ENCODE measurements at regions not wholly inside any gene's neighbourhood (a gene's known extent, or its start where the extent isn't known, plus 50 kb on each side); places are given as distances from the start of the nearest gene placed in this dataset.

- in situ Hi-C loops (cut with MboI; ENCODE audit: low sequenced_read_pairs): no loop called here
Observed at GRCh38 chr7:25647872-25648271, 419.6 kb upstream of the NPVF start.

- in situ Hi-C loops (cut with MboI; ENCODE audit: low sequenced_read_pairs): no loop called here
Observed at GRCh38 chr7:25652366-25652765, 424.1 kb upstream of the NPVF start.

- in situ Hi-C loops (cut with MboI; ENCODE audit: low sequenced_read_pairs): no loop called here
Observed at GRCh38 chr7:25653384-25653783, 425.1 kb upstream of the NPVF start.

- in situ Hi-C loops (cut with MboI; ENCODE audit: low sequenced_read_pairs): no loop called here
Observed at GRCh38 chr7:25656071-25656470, 427.8 kb upstream of the NPVF start.

GRCh38 chr7:25656581-25657026 lies 428.3 kb upstream of the NPVF start:
- in situ Hi-C loops (cut with MboI; ENCODE audit: low sequenced_read_pairs): no loop called here

- in situ Hi-C loops (cut with MboI; ENCODE audit: low sequenced_read_pairs): no loop called here
Observed at GRCh38 chr7:25658375-25658774, 430.1 kb upstream of the NPVF start.

- in situ Hi-C loops (cut with MboI; ENCODE audit: low sequenced_read_pairs): no loop called here
Observed at GRCh38 chr7:25659841-25660240, 431.6 kb upstream of the NPVF start.

GRCh38 chr7:25662841-25663800 lies 434.8 kb upstream of the NPVF start:
- in situ Hi-C loops (cut with MboI; ENCODE audit: low sequenced_read_pairs): no loop called here

- in situ Hi-C loops (cut with MboI; ENCODE audit: low sequenced_read_pairs): no loop called here
Observed at GRCh38 chr7:25663877-25664276, 435.6 kb upstream of the NPVF start.

- in situ Hi-C loops (cut with MboI; ENCODE audit: low sequenced_read_pairs): no loop called here
Observed at GRCh38 chr7:25664593-25664992, 436.3 kb upstream of the NPVF start.

- in situ Hi-C loops (cut with MboI; ENCODE audit: low sequenced_read_pairs): no loop called here
Observed at GRCh38 chr7:25665374-25665773, 437.1 kb upstream of the NPVF start.

- in situ Hi-C loops (cut with MboI; ENCODE audit: low sequenced_read_pairs): no loop called here
Observed at GRCh38 chr7:25665903-25666670, 437.8 kb upstream of the NPVF start.

- in situ Hi-C loops (cut with MboI; ENCODE audit: low sequenced_read_pairs): no loop called here
Observed at GRCh38 chr7:25666671-25667060, 438.4 kb upstream of the NPVF start.

- in situ Hi-C loops (cut with MboI; ENCODE audit: low sequenced_read_pairs): no loop called here
Observed at GRCh38 chr7:25669281-25669781, 441.0 kb upstream of the NPVF start.

- in situ Hi-C loops (cut with MboI; ENCODE audit: low sequenced_read_pairs): no loop called here
Observed at GRCh38 chr7:25669961-25670841, 441.9 kb upstream of the NPVF start.

- in situ Hi-C loops (cut with MboI; ENCODE audit: low sequenced_read_pairs): no loop called here
Observed at GRCh38 chr7:25671111-25671510, 442.8 kb upstream of the NPVF start.

GRCh38 chr7:25672496-25672895 lies 444.2 kb upstream of the NPVF start:
- in situ Hi-C loops (cut with MboI; ENCODE audit: low sequenced_read_pairs): no loop called here

GRCh38 chr7:25675789-25676474 lies 447.6 kb upstream of the NPVF start:
- in situ Hi-C loops (cut with MboI; ENCODE audit: low sequenced_read_pairs): no loop called here

- in situ Hi-C loops (cut with MboI; ENCODE audit: low sequenced_read_pairs): no loop called here
Observed at GRCh38 chr7:25677595-25677994, 449.3 kb upstream of the NPVF start.

- in situ Hi-C loops (cut with MboI; ENCODE audit: low sequenced_read_pairs): no loop called here
Observed at GRCh38 chr7:25678215-25678614, 449.9 kb upstream of the NPVF start.

Measured in HL-60/S4 treated with retinoic acid at 250 ng/mL for 4 days and 3 days (cell line).